H9 (cell line): ENCODE measurements at regions not wholly inside any gene's neighbourhood (a gene's known extent, or its start where the extent isn't known, plus 50 kb on each side); places are given as distances from the start of the nearest gene placed in this dataset.
"Not testable (repeated sequence)": the region's sequence is repeated elsewhere in the genome, so short reads cannot be mapped to it uniquely, and the experiment has no call there.

Source experiments
- DNase-seq: peaks from one replicate; pipeline ENCODE4 v3.0.0-alpha.2; 2017
- H2AFZ ChIP-seq: one replicate; pipeline ENCODE4 v1.6.1; 2013; ENCODE audit warnings: mild to moderate bottlenecking, low read length, control low read depth, moderate library complexity
- H2AK5ac ChIP-seq: 2 replicates; pipeline ENCODE4 v1.6.1; 2013; ENCODE audit warnings: low read length, control low read depth, mixed read lengths; ENCODE audit not compliant: insufficient read length
- H2BK120ac ChIP-seq: one replicate; pipeline ENCODE4 v1.6.1; 2013; ENCODE audit warnings: low read depth, mild to moderate bottlenecking, low read length, control low read depth, inconsistent platforms; ENCODE audit not compliant: poor library complexity, severe bottlenecking
- H2BK12ac ChIP-seq: 2 replicates; pipeline ENCODE4 v1.6.1; 2013; ENCODE audit warnings: low read length, control low read depth, mixed read lengths, low read depth; ENCODE audit not compliant: insufficient read length
- H2BK15ac ChIP-seq: 2 replicates; pipeline ENCODE4 v1.6.1; 2013; ENCODE audit warnings: low read depth, low read length, control low read depth
- H2BK20ac ChIP-seq: one replicate; pipeline ENCODE4 v1.6.1; 2013; ENCODE audit warnings: low read depth, mild to moderate bottlenecking, low read length, control low read depth, inconsistent platforms; ENCODE audit not compliant: poor library complexity, severe bottlenecking
- H2BK5ac ChIP-seq: 2 replicates; pipeline ENCODE4 v1.6.1; 2013; ENCODE audit warnings: low read length, control low read depth, mixed read lengths; ENCODE audit not compliant: insufficient read length
- H3K14ac ChIP-seq: 2 replicates; pipeline ENCODE4 v1.6.1; 2013; ENCODE audit warnings: low read length, control low read depth; ENCODE audit not compliant: insufficient read depth
- H3K18ac ChIP-seq: 2 replicates; pipeline ENCODE4 v1.6.1; 2013; ENCODE audit warnings: low read depth, mild to moderate bottlenecking, mixed read lengths, low read length, control low read depth; ENCODE audit not compliant: insufficient read length
- H3K23ac ChIP-seq: 2 replicates; pipeline ENCODE4 v1.6.1; 2013; ENCODE audit warnings: low read length, control low read depth, mixed read lengths, low read depth; ENCODE audit not compliant: insufficient read length
- H3K23me2 ChIP-seq: 2 replicates; pipeline ENCODE4 v1.6.1; 2013; ENCODE audit warnings: low read depth, mild to moderate bottlenecking, mixed read lengths, low read length, control low read depth; ENCODE audit not compliant: insufficient read length, poor library complexity, severe bottlenecking
- H3K27ac ChIP-seq: 2 replicates; pipeline ENCODE4 v1.5.1; 2013; ENCODE audit warnings: low read length, control low read depth, mixed read lengths, low read depth; ENCODE audit not compliant: insufficient read length
- H3K27me3 ChIP-seq: 2 replicates; pipeline ENCODE4 v1.6.1; 2013; ENCODE audit warnings: low read length, control low read depth, inconsistent platforms; ENCODE audit not compliant: insufficient read depth
- H3K4ac ChIP-seq: 2 replicates; pipeline ENCODE4 v1.6.1; 2013; ENCODE audit warnings: low read depth, mild to moderate bottlenecking, control low read depth, inconsistent platforms, low read length, moderate library complexity
- H3K4me1 ChIP-seq: 2 replicates; pipeline ENCODE4 v1.6.1; 2013; ENCODE audit warnings: low read length, control low read depth, inconsistent platforms; ENCODE audit not compliant: insufficient read depth
- H3K4me2 ChIP-seq: 2 replicates; pipeline ENCODE4 v1.6.1; 2013; ENCODE audit warnings: low read length, control low read depth, mixed read lengths; ENCODE audit not compliant: insufficient read length, insufficient read depth
- H3K56ac ChIP-seq: 2 replicates; pipeline ENCODE4 v1.6.1; 2013; ENCODE audit warnings: low read depth, mild to moderate bottlenecking, mixed read lengths, low read length, control low read depth; ENCODE audit not compliant: insufficient read length
- H3K79me1 ChIP-seq: 2 replicates; pipeline ENCODE4 v1.6.1; 2013; ENCODE audit warnings: low read depth, mild to moderate bottlenecking, moderate library complexity, low read length, control low read depth, inconsistent platforms; ENCODE audit not compliant: insufficient read depth, poor library complexity, severe bottlenecking
- H3K79me2 ChIP-seq: 2 replicates; pipeline ENCODE4 v1.6.1; 2013; ENCODE audit warnings: low read length, control low read depth, inconsistent platforms; ENCODE audit not compliant: insufficient read depth
- H3K9ac ChIP-seq: 2 replicates; pipeline ENCODE4 v1.6.1; 2013; ENCODE audit warnings: low read length, control low read depth, mixed read lengths; ENCODE audit not compliant: insufficient read length; ENCODE audit errors: extremely low read depth
- H3K9me3 ChIP-seq: one replicate; pipeline ENCODE4 v1.6.1; 2013; ENCODE audit warnings: low read depth, low read length, inconsistent platforms; ENCODE audit not compliant: control insufficient read depth
- H3T11ph ChIP-seq: one replicate; pipeline ENCODE4 v1.6.1; 2013; ENCODE audit warnings: mild to moderate bottlenecking, low read length, control low read depth, inconsistent platforms
- H4K20me1 ChIP-seq: one replicate; pipeline ENCODE4 v1.6.1; 2013; ENCODE audit not compliant: control insufficient read depth, insufficient read length, insufficient read depth
- H4K5ac ChIP-seq: 2 replicates; pipeline ENCODE4 v1.6.1; 2013; ENCODE audit warnings: low read depth, mild to moderate bottlenecking, mixed read lengths, low read length, control low read depth; ENCODE audit not compliant: insufficient read length
- H4K8ac ChIP-seq: replicated peaks from 2 replicates; pipeline ENCODE4 v1.6.1; 2013; ENCODE audit warnings: low read length, control low read depth, mixed read lengths, low read depth; ENCODE audit not compliant: insufficient read length
- H4K91ac ChIP-seq: 2 replicates; pipeline ENCODE4 v1.6.1; 2013; ENCODE audit warnings: low read depth, mild to moderate bottlenecking, moderate library complexity, mixed read lengths, low read length, control low read depth; ENCODE audit not compliant: insufficient read length
- H3K27ac Mint-ChIP-seq, 3 experiments: 2 replicates in 2 of 3; 3 replicates in 1 of 3; pipeline ENCODE4 v1.8.0; 2020 to 2021; ENCODE audit warnings: mixed read lengths in 3 of 3, mild to moderate bottlenecking in 1 of 3, moderate library complexity in 1 of 3
- H3K27me3 Mint-ChIP-seq: 2 replicates; pipeline ENCODE4 v1.8.0; 2021; ENCODE audit warnings: low read depth, mild to moderate bottlenecking, moderate library complexity, mixed read lengths
- H3K36me3 Mint-ChIP-seq, 3 experiments: 2 replicates in 2 of 3; 3 replicates in 1 of 3; pipeline ENCODE4 v1.8.0; 2020 to 2021; ENCODE audit warnings: low read depth in 3 of 3, mixed read lengths in 3 of 3; ENCODE audit not compliant: insufficient read depth in 1 of 3
- H3K4me1 Mint-ChIP-seq, 2 experiments: 2 replicates each; pipeline ENCODE4 v1.8.0; 2020; ENCODE audit warnings: mixed read lengths in 2 of 2
- H3K4me3 Mint-ChIP-seq, 2 experiments: 2 replicates in 1 of 2; 3 replicates in 1 of 2; pipeline ENCODE4 v1.8.0; 2020 to 2021; ENCODE audit warnings: mild to moderate bottlenecking in 2 of 2, mixed read lengths in 2 of 2, moderate library complexity in 1 of 2
- H3K9me3 Mint-ChIP-seq, 2 experiments: 2 replicates in 1 of 2; 3 replicates in 1 of 2; pipeline ENCODE4 v1.8.0; 2020; ENCODE audit warnings: mild to moderate bottlenecking in 2 of 2, mixed read lengths in 2 of 2, moderate library complexity in 1 of 2
- WGBS: extraction: QIAGEN DNeasy Blood & Tissue Kit; methylation state at CpG from one replicate; pipeline ENCODE4 v1.1.7; 2013; ENCODE audit warnings: missing lambda C conversion rate, low lambda C conversion rate, mixed read lengths; ENCODE audit not compliant: insufficient read length; ENCODE audit errors: extremely low coverage; 5-methylcytosine and 5-hydroxymethylcytosine counted together

- H3K27me3 ChIP-seq, H3K4me3 Mint-ChIP-seq, H3K9me3 ChIP-seq, H3T11ph ChIP-seq, H4K5ac ChIP-seq, H3K27me3 Mint-ChIP-seq, H2BK120ac ChIP-seq, H3K23me2 ChIP-seq, H2BK15ac ChIP-seq, DNase-seq, H3K79me1 ChIP-seq, H3K4ac ChIP-seq, H3K9ac ChIP-seq, H3K27ac Mint-ChIP-seq, H2BK12ac ChIP-seq, H4K91ac ChIP-seq, H3K18ac ChIP-seq, H2BK20ac ChIP-seq, H4K20me1 ChIP-seq, H3K79me2 ChIP-seq, H3K56ac ChIP-seq, H3K14ac ChIP-seq, H3K4me1 ChIP-seq, H2BK5ac ChIP-seq, H3K27ac ChIP-seq, H3K23ac ChIP-seq, H2AFZ ChIP-seq, H2AK5ac ChIP-seq, H3K4me2 ChIP-seq, H4K8ac ChIP-seq, H3K4me1 Mint-ChIP-seq, H3K36me3 Mint-ChIP-seq, H3K9me3 Mint-ChIP-seq: not testable (repeated sequence)
- no CpG with 5 or more reads among the region's 9 CpGs for WGBS
These were observed 530.8 kb downstream of the GOLGA6L6 start for GRCh38 chr15:20010759-20011158.

GRCh38 chr15:20009619-20010018 is 532.0 kb downstream of the GOLGA6L6 start:
- H4K20me1 ChIP-seq, H3K79me1 ChIP-seq, H2AFZ ChIP-seq, DNase-seq, H3K23ac ChIP-seq, H3K27me3 Mint-ChIP-seq, H3K27me3 ChIP-seq, H3K27ac ChIP-seq, H3K4me1 ChIP-seq, H3K4me2 ChIP-seq, H3K9ac ChIP-seq, H2BK120ac ChIP-seq, H3K56ac ChIP-seq, H2BK20ac ChIP-seq, H2AK5ac ChIP-seq, H3K36me3 Mint-ChIP-seq, H3K4me3 Mint-ChIP-seq, H3K27ac Mint-ChIP-seq, H2BK12ac ChIP-seq, H3K4ac ChIP-seq, H3K79me2 ChIP-seq, H4K5ac ChIP-seq, H2BK5ac ChIP-seq, H2BK15ac ChIP-seq, H3K9me3 ChIP-seq, H3T11ph ChIP-seq, H3K23me2 ChIP-seq, H3K18ac ChIP-seq, H3K9me3 Mint-ChIP-seq, H3K4me1 Mint-ChIP-seq, H3K14ac ChIP-seq, H4K8ac ChIP-seq, H4K91ac ChIP-seq: not testable (repeated sequence)
- no CpG with 5 or more reads among the region's 8 CpGs for WGBS
